Keratinocyte (primary cell): ENCODE measurements at regions not wholly inside any gene's neighbourhood (a gene's known extent, or its start where the extent isn't known, plus 50 kb on each side); places are given as distances from the start of the nearest gene placed in this dataset.

Experiments
- EZH2 ChIP-seq: IDR thresholded peaks from one replicate; pipeline ENCODE4 v1.6.1; 2012; ENCODE audit warnings: inconsistent platforms, mild to moderate bottlenecking, low read length, moderate library complexity
- TF ChIP-seq, protein P1 (sequence below), 3 experiments: IDR thresholded peaks in 1 of 3; conservative IDR thresholded peaks in 1 of 3; optimal IDR thresholded peaks in 1 of 3; 2 replicates in 2 of 3; 3 replicates in 1 of 3; pipeline versions ENCODE3 to v1.5.1; 2011; ENCODE audit warnings: low read length in 3 of 3, mild to moderate bottlenecking in 3 of 3, moderate library complexity in 2 of 3, control low read depth in 1 of 3, inconsistent platforms in 1 of 3; ENCODE audit not compliant: insufficient read depth in 2 of 3; ENCODE audit errors: extremely low read depth in 1 of 3

DNA sequence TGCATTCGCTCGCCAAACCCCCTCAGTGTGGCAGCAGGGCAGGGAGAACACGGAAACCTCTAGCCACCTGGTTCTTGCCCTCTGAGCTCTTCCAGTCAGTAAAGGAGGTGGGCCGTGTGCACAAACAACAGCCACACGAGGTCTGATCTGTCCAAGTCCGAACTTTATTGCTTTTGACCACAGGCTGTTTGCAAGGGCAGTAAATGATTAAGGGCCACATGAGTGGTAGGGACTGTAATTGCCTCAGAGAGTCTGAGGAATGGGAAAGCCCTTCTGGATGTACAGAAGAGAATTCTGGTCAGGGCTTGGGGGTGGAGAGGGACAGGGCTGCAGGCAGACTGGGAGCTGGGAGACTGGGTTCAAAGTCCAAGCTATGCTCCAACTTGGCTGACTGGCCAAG, 75.7 kb upstream of the LHX1 start:
- TF ChIP-seq, protein P1, sequence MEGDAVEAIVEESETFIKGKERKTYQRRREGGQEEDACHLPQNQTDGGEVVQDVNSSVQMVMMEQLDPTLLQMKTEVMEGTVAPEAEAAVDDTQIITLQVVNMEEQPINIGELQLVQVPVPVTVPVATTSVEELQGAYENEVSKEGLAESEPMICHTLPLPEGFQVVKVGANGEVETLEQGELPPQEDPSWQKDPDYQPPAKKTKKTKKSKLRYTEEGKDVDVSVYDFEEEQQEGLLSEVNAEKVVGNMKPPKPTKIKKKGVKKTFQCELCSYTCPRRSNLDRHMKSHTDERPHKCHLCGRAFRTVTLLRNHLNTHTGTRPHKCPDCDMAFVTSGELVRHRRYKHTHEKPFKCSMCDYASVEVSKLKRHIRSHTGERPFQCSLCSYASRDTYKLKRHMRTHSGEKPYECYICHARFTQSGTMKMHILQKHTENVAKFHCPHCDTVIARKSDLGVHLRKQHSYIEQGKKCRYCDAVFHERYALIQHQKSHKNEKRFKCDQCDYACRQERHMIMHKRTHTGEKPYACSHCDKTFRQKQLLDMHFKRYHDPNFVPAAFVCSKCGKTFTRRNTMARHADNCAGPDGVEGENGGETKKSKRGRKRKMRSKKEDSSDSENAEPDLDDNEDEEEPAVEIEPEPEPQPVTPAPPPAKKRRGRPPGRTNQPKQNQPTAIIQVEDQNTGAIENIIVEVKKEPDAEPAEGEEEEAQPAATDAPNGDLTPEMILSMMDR (optimal IDR thresholded peaks at IDR 0.05 in 1 of 3, IDR thresholded peaks at IDR 0.05 in 1 of 3, conservative IDR thresholded peaks at IDR 0.05 in 1 of 3; ENCODE audit: extremely low read depth in 1 of 3, insufficient read depth in 2 of 3, low read length in 3 of 3): no peak
- TF ChIP-seq EZH2: no peak
